ENCODE measurements at regions not wholly inside any gene's neighbourhood (a gene's known extent, or its start where the extent isn't known, plus 50 kb on each side); places are given as distances from the start of the nearest gene placed in this dataset.

DNA sequence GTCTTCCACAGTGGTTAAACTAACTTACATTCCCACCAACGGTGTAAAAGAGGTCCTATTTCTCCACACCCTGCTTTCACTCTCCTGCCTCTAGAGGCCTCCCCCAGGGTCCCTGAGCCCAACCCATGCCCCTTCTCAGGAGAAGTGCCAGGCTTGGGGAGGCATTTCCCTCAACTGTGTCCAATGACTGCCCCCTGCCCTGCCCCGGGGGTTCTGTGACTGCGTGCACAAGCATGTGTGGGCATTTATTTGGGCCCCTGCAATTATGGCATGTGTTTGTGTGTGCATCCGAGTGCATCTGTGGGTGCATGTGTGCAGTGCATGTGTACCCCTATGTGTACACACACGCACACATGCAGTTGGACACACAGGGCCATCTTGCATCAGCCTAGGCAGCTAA, 57.3 kb downstream of the INHBB start:
- no peak for TF ChIP-seq EZH2phosphoT487 (IDR thresholded peaks at IDR 0.05; ENCODE audit: borderline replicate concordance, low read length)
- TF ChIP-seq CTCF (IDR thresholded peaks at IDR 0.05; ENCODE audit: low read depth, low read length, poor library complexity, severe bottlenecking), result no peak
- Histone ChIP-seq H3K9me3 (ENCODE audit: control insufficient read depth, insufficient read depth, low read length) (no peaks in the 10 kb centered on the region), H3K4me1 (ENCODE audit: control insufficient read depth, low read length) (no peaks in the 10 kb centered on the region), H3K27ac (ENCODE audit: low read depth, low read length) (no peak overlapping the region), H3K36me3 (ENCODE audit: control insufficient read depth, low read length) (no peaks in the 10 kb centered on the region), H3K27me3 (ENCODE audit: control insufficient read depth, low read length) (no peaks in the 10 kb centered on the region), H3K4me2 (ENCODE audit: low read length) (no peak overlapping the region), H3K9me2 (replicated peaks; ENCODE audit: control insufficient read depth, low read length) (no peaks in the 10 kb centered on the region), H3F3A (ENCODE audit: control insufficient read depth, insufficient read depth) (no peaks in the 10 kb centered on the region), H3K4me3 (ENCODE audit: low read length) (no peak overlapping the region), H3K79me2 (ENCODE audit: control insufficient read depth, low read length) (no peaks in the 10 kb centered on the region), H4K20me1 (ENCODE audit: control insufficient read depth, insufficient read depth, low read depth, low read length) (no peaks in the 10 kb centered on the region)

GRCh38 chr2:120403676-120404075, 57.7 kb downstream of the INHBB start:
- no peak overlapping the region for H3K4me3 ChIP-seq (ENCODE audit: low read length)
- H3K4me1 ChIP-seq (ENCODE audit: control insufficient read depth, low read length), result no peaks in the 10 kb centered on the region
- no peaks in the 10 kb centered on the region for H3F3A ChIP-seq (ENCODE audit: control insufficient read depth, insufficient read depth)
- no peaks in the 10 kb centered on the region for H3K79me2 ChIP-seq (ENCODE audit: control insufficient read depth, low read length)
- H3K36me3 ChIP-seq (ENCODE audit: control insufficient read depth, low read length), result no peaks in the 10 kb centered on the region
- H3K9me3 ChIP-seq (ENCODE audit: control insufficient read depth, insufficient read depth, low read length), result no peaks in the 10 kb centered on the region
- no peaks in the 10 kb centered on the region for H3K9me2 ChIP-seq (replicated peaks; ENCODE audit: control insufficient read depth, low read length)
- H4K20me1 ChIP-seq (ENCODE audit: control insufficient read depth, insufficient read depth, low read depth, low read length), result no peaks in the 10 kb centered on the region
- no peaks in the 10 kb centered on the region for H3K27me3 ChIP-seq (ENCODE audit: control insufficient read depth, low read length)
- TF ChIP-seq CTCF (IDR thresholded peaks at IDR 0.05; ENCODE audit: low read depth, low read length, poor library complexity, severe bottlenecking) (no peak), EZH2phosphoT487 (IDR thresholded peaks at IDR 0.05; ENCODE audit: borderline replicate concordance, low read length) (no peak)
- H3K4me2 ChIP-seq (ENCODE audit: low read length), result no peak overlapping the region
- H3K27ac ChIP-seq (ENCODE audit: low read depth, low read length), result no peak overlapping the region

GRCh38 chr2:120404274-120404673, 58.3 kb downstream of the INHBB start:
- Histone ChIP-seq H3K36me3 (ENCODE audit: control insufficient read depth, low read length) (no peaks in the 10 kb centered on the region), H3K4me3 (ENCODE audit: low read length) (no peak overlapping the region), H3K9me3 (ENCODE audit: control insufficient read depth, insufficient read depth, low read length) (no peaks in the 10 kb centered on the region), H4K20me1 (ENCODE audit: control insufficient read depth, insufficient read depth, low read depth, low read length) (no peaks in the 10 kb centered on the region), H3K9me2 (replicated peaks; ENCODE audit: control insufficient read depth, low read length) (no peaks in the 10 kb centered on the region), H3K4me2 (ENCODE audit: low read length) (no peak overlapping the region), H3K27ac (ENCODE audit: low read depth, low read length) (no peak overlapping the region), H3K27me3 (ENCODE audit: control insufficient read depth, low read length) (no peaks in the 10 kb centered on the region), H3K79me2 (ENCODE audit: control insufficient read depth, low read length) (no peaks in the 10 kb centered on the region), H3F3A (ENCODE audit: control insufficient read depth, insufficient read depth) (no peaks in the 10 kb centered on the region), H3K4me1 (ENCODE audit: control insufficient read depth, low read length) (no peaks in the 10 kb centered on the region)
- TF ChIP-seq EZH2phosphoT487 (IDR thresholded peaks at IDR 0.05; ENCODE audit: borderline replicate concordance, low read length) (no peak), CTCF (IDR thresholded peaks at IDR 0.05; ENCODE audit: low read depth, low read length, poor library complexity, severe bottlenecking) (no peak)
